Tibial nerve (tissue), 4 donors: ENCODE measurements at regions not wholly inside any gene's neighbourhood (a gene's known extent, or its start where the extent isn't known, plus 50 kb on each side); places are given as distances from the start of the nearest gene placed in this dataset.

Experiments
- EP300 ChIP-seq, 2 donors: sonication (generic); formaldehyde crosslinking; IDR thresholded peaks; one replicate each; pipeline ENCODE4 v1.6.1; 2017; ENCODE audit warnings: antibody characterized with exemption in 2 of 2, mild to moderate bottlenecking in 1 of 2
- POLR2A ChIP-seq, 2 donors: fragments of 450-650 bp; IDR thresholded peaks; one replicate each; pipeline ENCODE4 v1.6.1; 2017; ENCODE audit warnings: antibody characterized with exemption in 2 of 2, mild to moderate bottlenecking in 2 of 2, moderate library complexity in 2 of 2
- TF ChIP-seq, protein P1 (sequence below), 5 experiments: fragments of 200-600 bp in 3 of 5; fragments of 450-650 bp in 2 of 5; sonication (generic) in 3 of 5; IDR thresholded peaks; one replicate each; pipeline ENCODE4 v1.5.1; 2016 to 2019; ENCODE audit warnings: antibody characterized with exemption in 5 of 5, mild to moderate bottlenecking in 3 of 5, moderate library complexity in 2 of 5

DNA sequence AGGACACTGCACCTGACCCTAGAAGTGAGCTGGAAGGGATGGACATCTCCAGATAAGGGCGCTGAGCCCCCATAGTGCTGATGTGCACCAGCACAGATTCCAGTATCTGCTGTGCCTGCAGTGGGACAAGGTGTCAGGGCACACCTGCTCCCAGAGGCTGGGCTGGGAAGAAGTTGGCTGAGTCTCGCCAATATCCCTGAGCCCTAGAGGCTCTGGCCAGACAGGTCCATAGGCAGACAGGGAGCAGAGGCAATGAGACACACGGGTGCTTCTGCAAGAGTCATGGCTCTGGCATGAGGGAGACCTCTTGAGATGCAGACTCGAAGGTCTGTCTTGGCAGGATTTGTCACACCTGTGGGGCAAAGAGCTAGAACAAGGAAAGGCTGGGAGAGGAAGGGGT, 1321.5 kb downstream of the UQCRFS1 start:
- TF ChIP-seq, protein P1, sequence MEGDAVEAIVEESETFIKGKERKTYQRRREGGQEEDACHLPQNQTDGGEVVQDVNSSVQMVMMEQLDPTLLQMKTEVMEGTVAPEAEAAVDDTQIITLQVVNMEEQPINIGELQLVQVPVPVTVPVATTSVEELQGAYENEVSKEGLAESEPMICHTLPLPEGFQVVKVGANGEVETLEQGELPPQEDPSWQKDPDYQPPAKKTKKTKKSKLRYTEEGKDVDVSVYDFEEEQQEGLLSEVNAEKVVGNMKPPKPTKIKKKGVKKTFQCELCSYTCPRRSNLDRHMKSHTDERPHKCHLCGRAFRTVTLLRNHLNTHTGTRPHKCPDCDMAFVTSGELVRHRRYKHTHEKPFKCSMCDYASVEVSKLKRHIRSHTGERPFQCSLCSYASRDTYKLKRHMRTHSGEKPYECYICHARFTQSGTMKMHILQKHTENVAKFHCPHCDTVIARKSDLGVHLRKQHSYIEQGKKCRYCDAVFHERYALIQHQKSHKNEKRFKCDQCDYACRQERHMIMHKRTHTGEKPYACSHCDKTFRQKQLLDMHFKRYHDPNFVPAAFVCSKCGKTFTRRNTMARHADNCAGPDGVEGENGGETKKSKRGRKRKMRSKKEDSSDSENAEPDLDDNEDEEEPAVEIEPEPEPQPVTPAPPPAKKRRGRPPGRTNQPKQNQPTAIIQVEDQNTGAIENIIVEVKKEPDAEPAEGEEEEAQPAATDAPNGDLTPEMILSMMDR (IDR thresholded peaks at IDR 0.05) = no peak
- TF ChIP-seq POLR2A (IDR thresholded peaks at IDR 0.05) (no peak), EP300 (IDR thresholded peaks at IDR 0.05) (no peak)
